ENCODE measurements at regions not wholly inside any gene's neighbourhood (a gene's known extent, or its start where the extent isn't known, plus 50 kb on each side); places are given as distances from the start of the nearest gene placed in this dataset.
"Not testable (repeated sequence)": the region's sequence is repeated elsewhere in the genome, so short reads cannot be mapped to it uniquely, and the experiment has no call there.

- not testable (repeated sequence) for DNase-seq (ENCODE audit: low spot score in 2 of 2); FAIRE-seq
These were observed 80.3 kb downstream of the ANXA5 start for GRCh38 chr4:121616449-121616848.

DNA sequence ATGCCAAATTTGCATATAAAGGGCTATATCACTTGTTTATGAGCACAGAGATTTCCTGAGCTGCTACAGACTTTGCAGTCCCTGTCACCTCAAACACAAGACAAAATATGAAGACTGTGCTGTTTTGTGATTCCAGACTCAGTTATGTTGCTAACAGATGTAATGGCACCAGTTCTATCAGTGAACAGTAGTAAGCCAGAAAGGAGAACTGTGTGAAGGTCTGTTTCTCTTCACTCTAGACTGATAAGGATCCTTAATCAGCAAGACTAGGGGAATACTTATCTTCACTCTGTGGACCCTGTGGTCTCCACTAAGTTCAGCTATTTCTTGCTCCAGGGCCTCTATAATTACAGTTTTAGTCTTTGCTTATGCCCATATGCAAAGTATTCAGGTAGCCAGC, 82.7 kb downstream of the ANXA5 start:
- FAIRE-seq (no peak), DNase-seq (ENCODE audit: low spot score in 2 of 2) (no peak)

DNA sequence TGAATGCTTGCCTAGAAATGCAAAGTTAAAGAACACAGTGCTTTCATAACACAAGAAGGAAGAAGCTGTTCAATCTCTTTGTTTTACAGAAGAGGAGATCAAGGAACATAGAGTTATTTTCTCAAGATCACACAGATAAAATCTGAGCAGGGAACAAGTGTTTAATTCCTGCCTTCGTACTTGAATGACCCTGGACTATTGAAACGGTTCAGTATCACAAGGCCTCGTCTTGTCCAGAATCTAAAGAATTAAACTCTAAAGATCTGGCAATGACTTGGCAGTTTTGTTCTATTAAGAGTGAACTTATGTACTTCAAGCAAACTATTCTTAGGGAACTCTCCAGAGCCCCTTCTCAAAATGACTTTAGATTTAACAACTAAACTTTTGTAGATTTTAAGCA, 97.7 kb downstream of the ANXA5 start:
- no peak for FAIRE-seq

DNA sequence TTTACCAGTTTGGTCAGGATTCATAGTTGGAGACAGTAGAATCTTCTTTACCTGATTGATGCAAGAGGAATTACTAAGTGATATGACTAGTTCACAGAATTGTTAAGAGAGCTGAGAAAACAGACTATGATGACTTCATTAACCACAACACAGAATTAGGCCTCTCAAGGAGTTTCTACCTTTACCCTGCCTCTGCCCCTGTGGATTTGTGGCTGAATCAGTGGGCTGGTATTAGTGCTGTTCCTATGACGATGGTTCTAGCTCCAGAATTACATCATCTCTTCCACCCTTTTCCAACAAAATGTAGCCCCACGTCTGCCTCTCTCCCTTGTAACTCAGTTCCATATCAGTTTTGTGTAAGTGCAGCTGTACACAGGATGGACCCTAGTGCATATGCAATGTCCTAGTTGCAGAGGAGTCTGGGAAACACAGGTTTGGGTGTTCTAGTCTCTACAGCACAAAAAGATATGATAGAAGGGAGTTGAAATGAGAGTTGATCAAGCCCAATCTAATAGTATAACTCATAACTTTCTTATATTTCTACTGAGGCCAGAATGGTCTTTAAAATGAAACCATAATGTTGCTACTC, 99.3 kb downstream of the ANXA5 start:
- DNase-seq (ENCODE audit: low spot score in 2 of 2), result no peak
- FAIRE-seq, result no peak

More for the DNA sequence above, 97.7 kb downstream of the ANXA5 start:
- DNase-seq (ENCODE audit: low spot score in 2 of 2), result no peak

GRCh38 chr4:121594796-121595526, 101.8 kb downstream of the ANXA5 start:
- DNase-seq (ENCODE audit: low spot score in 2 of 2) (no peak), FAIRE-seq (no peak)

- FAIRE-seq, result no peak
- DNase-seq (ENCODE audit: low spot score in 2 of 2), result no peak
These were observed 103.0 kb downstream of the ANXA5 start for GRCh38 chr4:121593760-121594159.

DNA sequence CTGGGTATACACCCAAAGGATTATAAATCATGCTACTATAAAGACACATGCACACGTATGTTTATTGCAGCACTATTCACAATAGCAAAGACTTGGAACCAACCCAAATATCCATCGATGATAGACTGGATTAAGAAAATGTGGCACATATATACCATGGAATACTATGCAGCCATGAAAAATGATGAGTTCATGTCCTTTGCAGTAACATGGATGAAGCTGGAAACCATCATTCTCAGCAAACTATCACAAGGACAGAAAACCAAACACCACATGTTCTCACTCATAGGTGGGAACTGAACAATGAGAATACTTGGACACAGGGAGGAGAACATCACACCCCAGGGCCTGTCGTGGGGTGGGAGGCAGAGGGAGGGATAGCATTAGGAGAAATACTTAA, 104.5 kb downstream of the ANXA5 start:
- not testable (repeated sequence) for FAIRE-seq; DNase-seq (ENCODE audit: low spot score in 2 of 2)

GRCh38 chr4:121584836-121585235, 111.9 kb downstream of the ANXA5 start:
- no peak for FAIRE-seq

DNA sequence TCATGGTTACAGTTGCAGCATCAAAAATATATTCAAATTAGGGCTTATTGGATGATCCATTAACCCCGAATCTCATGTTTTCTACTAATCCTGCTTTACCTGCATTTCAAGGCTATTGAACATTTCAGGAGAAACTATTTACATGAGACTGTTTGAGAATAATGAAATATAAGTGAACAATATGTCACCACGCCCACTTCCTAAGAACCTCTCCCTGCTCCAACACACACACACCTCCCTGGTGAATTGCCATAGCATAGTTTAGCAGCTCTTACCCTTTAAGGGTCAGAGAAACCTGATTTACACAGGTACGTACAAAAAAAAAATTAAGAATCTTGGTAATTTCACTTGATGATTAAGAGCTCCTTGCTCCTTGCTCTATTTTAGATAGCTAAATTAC, 113.4 kb downstream of the ANXA5 start:
- DNase-seq (ENCODE audit: low spot score in 2 of 2) (no peak), FAIRE-seq (no peak)

More at GRCh38 chr4:121584836-121585235, 111.9 kb downstream of the ANXA5 start:
- DNase-seq (ENCODE audit: low spot score in 2 of 2), result no peak

DNA sequence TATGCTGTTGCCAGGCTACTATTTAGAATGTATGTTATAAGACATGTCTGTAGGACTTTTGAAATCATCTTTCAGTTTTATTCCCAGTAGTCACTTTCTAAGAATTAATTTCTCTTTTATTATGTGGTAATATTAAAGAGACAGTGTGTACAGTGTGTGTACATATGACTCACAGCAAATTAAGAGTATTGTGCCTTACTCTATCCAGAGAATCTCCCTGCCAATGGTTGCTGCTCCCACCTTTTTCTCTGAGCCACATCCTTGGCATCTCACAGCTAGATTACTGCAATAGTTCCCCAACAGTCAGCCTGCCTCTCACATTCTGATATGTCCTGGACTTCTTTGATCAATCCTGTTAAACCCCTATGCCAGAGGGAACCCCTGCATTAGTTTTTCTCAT, 114.5 kb downstream of the ANXA5 start:
- no peak for DNase-seq (ENCODE audit: low spot score in 2 of 2)
- FAIRE-seq, result no peak

GRCh38 chr4:121575392-121575791, 121.4 kb downstream of the ANXA5 start:
- not testable (repeated sequence) for DNase-seq (ENCODE audit: low spot score in 2 of 2); FAIRE-seq

- DNase-seq (ENCODE audit: low spot score in 2 of 2), result no peak
- no peak for FAIRE-seq
These were observed 122.2 kb downstream of the ANXA5 start for GRCh38 chr4:121574618-121575017.

- no peak for FAIRE-seq
- DNase-seq (ENCODE audit: low spot score in 2 of 2), result no peak
These were observed 129.0 kb downstream of the ANXA5 start for GRCh38 chr4:121567748-121568147.

GRCh38 chr4:121564840-121565375, 131.9 kb downstream of the ANXA5 start:
- DNase-seq (ENCODE audit: low spot score in 2 of 2) (no peak), FAIRE-seq (no peak)

GRCh38 chr4:121562811-121563210, 134.0 kb downstream of the ANXA5 start:
- no peak for FAIRE-seq
- no peak for DNase-seq (ENCODE audit: low spot score in 2 of 2)

GRCh38 chr4:121555315-121556107, 141.3 kb downstream of the ANXA5 start:
- FAIRE-seq, result no peak
- DNase-seq (ENCODE audit: low spot score in 2 of 2), result no peak

DNA sequence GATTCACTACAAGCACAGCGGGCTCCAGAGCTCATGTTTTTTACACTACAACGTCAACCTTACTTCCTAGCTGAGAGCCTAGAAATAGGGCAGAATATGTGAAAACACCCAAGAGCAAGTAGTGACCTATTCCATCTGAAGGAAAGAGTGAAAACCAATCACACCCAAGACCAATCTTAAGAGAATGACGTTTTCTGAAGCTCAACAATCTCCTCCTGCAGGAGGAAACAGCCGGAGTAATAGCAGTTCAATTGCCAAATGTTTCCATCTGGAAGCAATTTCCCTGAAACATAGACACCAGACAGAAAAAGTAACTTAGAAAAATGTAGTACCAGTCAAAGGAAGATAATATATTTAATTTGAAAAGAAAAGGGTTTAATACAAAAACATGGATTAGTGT, 142.4 kb downstream of the ANXA5 start:
- no peak for DNase-seq (ENCODE audit: low spot score in 2 of 2)
- FAIRE-seq, result no peak

- DNase-seq (ENCODE audit: low spot score in 2 of 2) (no peak), FAIRE-seq (no peak)
These were observed 144.9 kb downstream of the ANXA5 start for GRCh38 chr4:121551881-121552280.

- DNase-seq (ENCODE audit: low spot score in 2 of 2), result no peak
- FAIRE-seq, result no peak
These were observed 145.5 kb downstream of the ANXA5 start for GRCh38 chr4:121551271-121551670.

DNA sequence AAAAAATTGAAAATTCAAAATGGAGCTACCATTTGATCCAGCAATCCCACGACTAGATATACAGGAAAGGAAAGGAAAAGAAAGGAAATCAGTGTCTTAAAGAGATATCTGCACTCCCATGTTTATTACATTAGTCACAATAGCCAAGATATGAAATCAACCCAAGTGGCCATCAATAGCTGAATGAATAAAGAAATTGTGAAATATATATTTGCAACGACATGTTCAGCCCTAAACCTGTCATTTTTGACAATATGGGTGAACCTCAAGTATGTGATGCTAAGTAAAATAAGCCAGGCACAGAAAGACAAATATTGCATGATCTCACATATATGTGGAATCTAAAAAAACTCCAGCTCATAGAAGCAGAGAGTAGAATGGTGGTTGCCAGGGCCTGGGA, 155.1 kb downstream of the ANXA5 start:
- no peak for DNase-seq (ENCODE audit: low spot score in 2 of 2)
- FAIRE-seq, result no peak

- DNase-seq (ENCODE audit: low spot score in 2 of 2) (no peak), FAIRE-seq (no peak)
These were observed 154.5 kb upstream of the QRFPR start for GRCh38 chr4:121535351-121535750.

Data from frontal cortex (tissue), 3 donors.